ENCODE measurements at regions not wholly inside any gene's neighbourhood (a gene's known extent, or its start where the extent isn't known, plus 50 kb on each side); places are given as distances from the start of the nearest gene placed in this dataset.
"Not testable (repeated sequence)": the region's sequence is repeated elsewhere in the genome, so short reads cannot be mapped to it uniquely, and the experiment has no call there.

GRCh38 chr13:82467626-82468025 is 1414.6 kb downstream of the SLITRK1 start:
- TF ChIP-seq POLR2AphosphoS5 (IDR thresholded peaks at IDR 0.05): no peak
- no peak for TF ChIP-seq EP300 (conservative IDR thresholded peaks at IDR 0.05; ENCODE audit: poor library complexity, severe bottlenecking)
- TF ChIP-seq TAF1 (IDR thresholded peaks at IDR 0.05; ENCODE audit: low read depth): no peak
- TF ChIP-seq EZH2 (IDR thresholded peaks at IDR 0.05; ENCODE audit: borderline replicate concordance, insufficient read depth, low read length, poor library complexity, severe bottlenecking): no peak
- no peak for TF ChIP-seq REST (IDR thresholded peaks at IDR 0.05; ENCODE audit: borderline replicate concordance)
- TF ChIP-seq SMC3 (conservative IDR thresholded peaks at IDR 0.05; ENCODE audit: poor library complexity): no peak
- no peak for TF ChIP-seq MXI1 (conservative IDR thresholded peaks at IDR 0.05; ENCODE audit: poor library complexity, severe bottlenecking)
- no peak for TF ChIP-seq RAD21 (conservative IDR thresholded peaks at IDR 0.05)
- no peak for TF ChIP-seq CTCF (IDR thresholded peaks at IDR 0.05; ENCODE audit: poor library complexity, severe bottlenecking)
- Histone ChIP-seq H3K36me3 (ENCODE audit: insufficient read depth, low read length) (no peaks in the 10 kb centered on the region), H3K9me3 (ENCODE audit: low read length) (no peaks in the 10 kb centered on the region), H3F3A (ENCODE audit: insufficient read depth, low read length, poor library complexity, severe bottlenecking) (no peaks in the 10 kb centered on the region), H3K27ac (ENCODE audit: low read length) (no peak overlapping the region), H4K20me1 (ENCODE audit: insufficient read depth) (no peaks in the 10 kb centered on the region), H3K4me3 (ENCODE audit: low read length) (no peak overlapping the region), H3K9me2 (ENCODE audit: insufficient read depth, low read length) (no peaks in the 10 kb centered on the region), H3K27me3 (ENCODE audit: insufficient read depth, low read depth, low read length) (no peaks in the 10 kb centered on the region), H2AFZ (ENCODE audit: low read depth, low read length) (no peak overlapping the region), H3K4me2 (ENCODE audit: low read length) (no peak overlapping the region), H3K9ac (ENCODE audit: low read length) (no peak overlapping the region), H3K79me2 (replicated peaks; ENCODE audit: insufficient read depth, low read length) (no peaks in the 10 kb centered on the region)

GRCh38 chr13:82459575-82459974 is 1422.7 kb downstream of the SLITRK1 start:
- H3K27me3 ChIP-seq (ENCODE audit: insufficient read depth, low read depth, low read length); H3K36me3 ChIP-seq (ENCODE audit: insufficient read depth, low read length); H3K27ac ChIP-seq (ENCODE audit: low read length); H3K79me2 ChIP-seq (replicated peaks; ENCODE audit: insufficient read depth, low read length); H3K9me2 ChIP-seq (ENCODE audit: insufficient read depth, low read length); H2AFZ ChIP-seq (ENCODE audit: low read depth, low read length); H3K4me2 ChIP-seq (ENCODE audit: low read length); H4K20me1 ChIP-seq (ENCODE audit: insufficient read depth); H3K9me3 ChIP-seq (ENCODE audit: low read length); H3K4me3 ChIP-seq (ENCODE audit: low read length); H3K9ac ChIP-seq (ENCODE audit: low read length); H3F3A ChIP-seq (ENCODE audit: insufficient read depth, low read length, poor library complexity, severe bottlenecking): not testable (repeated sequence)

- Histone ChIP-seq H3K4me2 (ENCODE audit: low read length) (no peak overlapping the region), H3K79me2 (replicated peaks; ENCODE audit: insufficient read depth, low read length) (no peaks in the 10 kb centered on the region), H3K9ac (ENCODE audit: low read length) (no peak overlapping the region), H3K9me3 (ENCODE audit: low read length) (no peaks in the 10 kb centered on the region), H3K27ac (ENCODE audit: low read length) (no peak overlapping the region), H3K4me3 (ENCODE audit: low read length) (no peak overlapping the region), H3K36me3 (ENCODE audit: insufficient read depth, low read length) (no peaks in the 10 kb centered on the region), H3K9me2 (ENCODE audit: insufficient read depth, low read length) (no peaks in the 10 kb centered on the region), H4K20me1 (ENCODE audit: insufficient read depth) (no peaks in the 10 kb centered on the region), H2AFZ (ENCODE audit: low read depth, low read length) (no peak overlapping the region), H3K27me3 (ENCODE audit: insufficient read depth, low read depth, low read length) (no peaks in the 10 kb centered on the region), H3F3A (ENCODE audit: insufficient read depth, low read length, poor library complexity, severe bottlenecking) (no peaks in the 10 kb centered on the region)
- no peak for TF ChIP-seq CTCF (IDR thresholded peaks at IDR 0.05; ENCODE audit: poor library complexity, severe bottlenecking)
- TF ChIP-seq SMC3 (conservative IDR thresholded peaks at IDR 0.05; ENCODE audit: poor library complexity): no peak
- no peak for TF ChIP-seq MXI1 (conservative IDR thresholded peaks at IDR 0.05; ENCODE audit: poor library complexity, severe bottlenecking)
- TF ChIP-seq REST (IDR thresholded peaks at IDR 0.05; ENCODE audit: borderline replicate concordance): no peak
- TF ChIP-seq RAD21 (conservative IDR thresholded peaks at IDR 0.05): no peak
- no peak for TF ChIP-seq EP300 (conservative IDR thresholded peaks at IDR 0.05; ENCODE audit: poor library complexity, severe bottlenecking)
- TF ChIP-seq EZH2 (IDR thresholded peaks at IDR 0.05; ENCODE audit: borderline replicate concordance, insufficient read depth, low read length, poor library complexity, severe bottlenecking): no peak
- TF ChIP-seq POLR2AphosphoS5 (IDR thresholded peaks at IDR 0.05): no peak
- TF ChIP-seq TAF1 (IDR thresholded peaks at IDR 0.05; ENCODE audit: low read depth): no peak
Measured at GRCh38 chr13:82458169-82458568, 1424.1 kb downstream of the SLITRK1 start.
